Tibial nerve (tissue), 3 donors: ENCODE measurements at regions not wholly inside any gene's neighbourhood (a gene's known extent, or its start where the extent isn't known, plus 50 kb on each side); places are given as distances from the start of the nearest gene placed in this dataset.
"Not testable (repeated sequence)": the region's sequence is repeated elsewhere in the genome, so short reads cannot be mapped to it uniquely, and the experiment has no call there.

Experiments used
- CTCF ChIP-seq, 5 experiments: fragments of 200-600 bp in 3 of 5; fragments of 450-650 bp in 2 of 5; sonication (generic) in 3 of 5; IDR thresholded peaks; one replicate each; pipeline ENCODE4 v1.5.1; 2016 to 2019; ENCODE audit warnings: antibody characterized with exemption in 5 of 5, mild to moderate bottlenecking in 3 of 5, moderate library complexity in 2 of 5
- POLR2A ChIP-seq, 2 donors: fragments of 450-650 bp; IDR thresholded peaks; one replicate each; pipeline ENCODE4 v1.6.1; 2017; ENCODE audit warnings: antibody characterized with exemption in 2 of 2, mild to moderate bottlenecking in 2 of 2, moderate library complexity in 2 of 2

GRCh38 chrX:82745725-82746124, 762.4 kb upstream of the POU3F4 start:
- not testable (repeated sequence) for TF ChIP-seq CTCF, POLR2A (IDR thresholded peaks at IDR 0.05)
